HEK293 (cell line): ENCODE measurements at regions not wholly inside any gene's neighbourhood (a gene's known extent, or its start where the extent isn't known, plus 50 kb on each side); places are given as distances from the start of the nearest gene placed in this dataset.

Source experiments
- CTCF ChIA-PET: fragments of 350-600 bp; formaldehyde crosslinking; extraction: SDS; loops from one replicate; lab custom pipeline; 2021; ENCODE audit warnings: antibody characterized with exemption; lab: Yijun Ruan, JAX
- POLR2A ChIA-PET: fragments of 300-600 bp; formaldehyde crosslinking; extraction: SDS; loops from one replicate; lab custom pipeline; 2020; ENCODE audit warnings: antibody characterized with exemption, inconsistent platforms; lab: Yijun Ruan, JAX
- H3K27ac ChIP-seq: fragments of 200-500 bp; sonication (Bioruptor generic); 2 replicates; pipeline ENCODE4 v1.5.1; 2014; ENCODE audit warnings: low read depth, low read length, control low read depth, inconsistent platforms; ENCODE audit errors: extremely low read depth
- H3K36me3 ChIP-seq, 2 experiments: fragments of 200-500 bp in 1 of 2; sonication (Bioruptor generic) in 1 of 2; 1 replicate in 1 of 2; 2 replicates in 1 of 2; pipeline ENCODE4 v1.5.1; 2014 to 2017; ENCODE audit warnings: inconsistent platforms in 2 of 2, low read length in 2 of 2; ENCODE audit not compliant: control insufficient read depth in 2 of 2, insufficient read depth in 1 of 2
- H3K4me1 ChIP-seq: fragments of 200-500 bp; sonication (Bioruptor generic); 2 replicates; pipeline ENCODE4 v1.5.1; 2014; ENCODE audit warnings: mild to moderate bottlenecking, low read length, inconsistent platforms; ENCODE audit not compliant: control insufficient read depth, insufficient read depth
- H3K4me3 ChIP-seq: 2 replicates; pipeline ENCODE4 v1.5.1; 2011; ENCODE audit warnings: low read depth, mild to moderate bottlenecking, control low read depth, low read length, moderate library complexity
- H3K9me3 ChIP-seq: fragments of 200-500 bp; sonication (Bioruptor generic); 2 replicates; pipeline ENCODE4 v1.5.1; 2014; ENCODE audit warnings: low read depth, low read length, inconsistent platforms; ENCODE audit not compliant: control insufficient read depth, insufficient read depth
- GLIS2 ChIP-seq: fragments of 450-650 bp; formaldehyde crosslinking; IDR thresholded peaks from 2 replicates; pipeline ENCODE4 v1.5.1; 2016; ENCODE audit warnings: missing biosample characterization, missing genetic modification characterization
- OSR2 ChIP-seq: fragments of 450-650 bp; formaldehyde crosslinking; IDR thresholded peaks from 2 replicates; pipeline ENCODE4 v1.5.1; 2016; ENCODE audit warnings: missing biosample characterization, missing genetic modification characterization
- SP3 ChIP-seq: fragments of 450-650 bp; formaldehyde crosslinking; IDR thresholded peaks from 2 replicates; pipeline ENCODE4 v1.5.1; 2016; ENCODE audit warnings: missing biosample characterization, missing genetic modification characterization
- TSHZ1 ChIP-seq: fragments of 450-650 bp; formaldehyde crosslinking; IDR thresholded peaks from 2 replicates; pipeline ENCODE4 v1.5.1; 2016; ENCODE audit warnings: missing biosample characterization, missing genetic modification characterization, borderline replicate concordance
- ZBTB26 ChIP-seq: fragments of 450-650 bp; formaldehyde crosslinking; optimal IDR thresholded peaks from 2 replicates; pipeline ENCODE3; 2016; ENCODE audit warnings: missing biosample characterization, mild to moderate bottlenecking, missing genetic modification characterization
- ZFP37 ChIP-seq: fragments of 450-650 bp; formaldehyde crosslinking; IDR thresholded peaks from 2 replicates; pipeline ENCODE4 v1.5.1; 2016; ENCODE audit warnings: missing biosample characterization, missing genetic modification characterization
- ZNF133 ChIP-seq: fragments of 450-650 bp; formaldehyde crosslinking; IDR thresholded peaks from 2 replicates; pipeline ENCODE4 v1.5.1; 2016; ENCODE audit warnings: missing biosample characterization, missing genetic modification characterization
- ZNF148 ChIP-seq: fragments of 450-650 bp; formaldehyde crosslinking; IDR thresholded peaks from 2 replicates; pipeline ENCODE4 v1.5.0; 2017; ENCODE audit warnings: missing biosample characterization, missing genetic modification characterization, borderline replicate concordance
- ZNF155 ChIP-seq: fragments of 450-650 bp; formaldehyde crosslinking; IDR thresholded peaks from 2 replicates; pipeline ENCODE4 v1.5.1; 2016; ENCODE audit warnings: missing biosample characterization, missing genetic modification characterization
- ZNF174 ChIP-seq: fragments of 450-650 bp; formaldehyde crosslinking; IDR thresholded peaks from 2 replicates; pipeline ENCODE4 v1.5.0; 2017; ENCODE audit warnings: missing biosample characterization, mild to moderate bottlenecking, missing genetic modification characterization
- ZNF223 ChIP-seq: fragments of 450-650 bp; formaldehyde crosslinking; IDR thresholded peaks from 2 replicates; pipeline ENCODE4 v1.5.1; 2016; ENCODE audit warnings: missing biosample characterization, missing genetic modification characterization
- ZNF302 ChIP-seq: fragments of 450-650 bp; formaldehyde crosslinking; IDR thresholded peaks from 2 replicates; pipeline ENCODE4 v1.5.1; 2016; ENCODE audit warnings: missing biosample characterization, missing genetic modification characterization, low read depth
- ZNF324 ChIP-seq: fragments of 450-650 bp; formaldehyde crosslinking; IDR thresholded peaks from 2 replicates; pipeline ENCODE4 v1.5.1; 2016; ENCODE audit warnings: missing biosample characterization, missing genetic modification characterization
- ZNF416 ChIP-seq: fragments of 450-650 bp; formaldehyde crosslinking; IDR thresholded peaks from 2 replicates; pipeline ENCODE4 v1.5.1; 2016; ENCODE audit warnings: missing biosample characterization, missing genetic modification characterization
- ZNF596 ChIP-seq: fragments of 450-650 bp; IDR thresholded peaks from 2 replicates; pipeline ENCODE4 v1.5.0; 2018; ENCODE audit warnings: missing biosample characterization, mild to moderate bottlenecking, missing genetic modification characterization, moderate library complexity
- ZNF639 ChIP-seq: fragments of 450-650 bp; formaldehyde crosslinking; IDR thresholded peaks from 2 replicates; pipeline ENCODE4 v1.5.1; 2016; ENCODE audit warnings: missing biosample characterization, missing genetic modification characterization
- ZNF843 ChIP-seq: fragments of 450-650 bp; formaldehyde crosslinking; IDR thresholded peaks from 2 replicates; pipeline ENCODE4 v1.5.1; 2016; ENCODE audit warnings: missing biosample characterization, missing genetic modification characterization

- TF ChIP-seq TSHZ1 (tag by site-specific recombination) (no peak), ZFP37 (tag by site-specific recombination) (no peak), ZNF174 (tag by site-specific recombination) (no peak), ZNF223 (tag by site-specific recombination) (no peak), GLIS2 (tag by site-specific recombination) (no peak), ZNF843 (tag by site-specific recombination) (no peak), ZNF639 (no peak), ZNF302 (tag by site-specific recombination) (no peak), SP3 (tag by site-specific recombination) (no peak), ZNF324 (tag by site-specific recombination) (no peak), ZNF148 (no peak), ZNF596 (tag by site-specific recombination) (no peak)
Measured at GRCh38 chr6:3541006-3541585, 84.2 kb upstream of the SLC22A23 start (continued).

- no peaks in the 10 kb centered on the region for H3K4me1 ChIP-seq
- no peak for TF ChIP-seq OSR2 (tag by site-specific recombination)
- TF ChIP-seq ZNF133 (tag by site-specific recombination): no peak
- no peak for TF ChIP-seq ZNF416 (tag by site-specific recombination)
- no peak for TF ChIP-seq ZBTB26 (tag by site-specific recombination)
- TF ChIP-seq ZNF155: no peak
- POLR2A ChIA-PET: no interaction called here
- no peaks in the 10 kb centered on the region for H3K9me3 ChIP-seq
- no peak overlapping the region for H3K4me3 ChIP-seq
- H3K36me3 ChIP-seq: no peaks in the 10 kb centered on the region
- CTCF ChIA-PET: interaction anchor here (0.6 kb wide), 1 partner anchor 141 kb away, joined by 3 read pairs; no protein-coding TSS in a partner anchor
- no peak overlapping the region for H3K27ac ChIP-seq
Measured at GRCh38 chr6:3540253-3540820, 83.5 kb upstream of the SLC22A23 start.
